ENCODE measurements at regions not wholly inside any gene's neighbourhood (a gene's known extent, or its start where the extent isn't known, plus 50 kb on each side); places are given as distances from the start of the nearest gene placed in this dataset.
"Not testable (repeated sequence)": the region's sequence is repeated elsewhere in the genome, so short reads cannot be mapped to it uniquely, and the experiment has no call there.

GRCh38 chrX:140132937-140133336 lies 167.6 kb upstream of the CXorf66 start:
- no peaks in the 10 kb centered on the region for H3K36me3 Mint-ChIP-seq
- Histone ChIP-seq H3K4me1 (ENCODE audit: control insufficient read depth, insufficient read depth, low read length) (no peaks in the 10 kb centered on the region), H3K4me3 (ENCODE audit: low read length) (no peak overlapping the region), H3K27me3 (ENCODE audit: control insufficient read depth, insufficient read depth, low read length) (no peaks in the 10 kb centered on the region), H3K36me3 (ENCODE audit: control insufficient read depth, insufficient read depth, low read length) (no peaks in the 10 kb centered on the region), H3K27ac (ENCODE audit: low read length) (no peak overlapping the region), H3K9me3 (ENCODE audit: control insufficient read depth, insufficient read depth, low read length) (no peaks in the 10 kb centered on the region)
- H3K9me3 Mint-ChIP-seq: no peaks in the 10 kb centered on the region
- no peak for TF ChIP-seq CTCF (IDR thresholded peaks at IDR 0.05)
- no peak for ATAC-seq
- WGBS (ENCODE audit: insufficient coverage): 82% methylated on average over 1 of the region's 2 CpGs
- H3K27ac Mint-ChIP-seq: no peak overlapping the region
- H3K4me1 Mint-ChIP-seq: no peaks in the 10 kb centered on the region
- intact Hi-C loops (cut with micrococcal nuclease): no loop called here
- H3K4me3 Mint-ChIP-seq: no peak overlapping the region
- DNase-seq: no peak
- H3K27me3 Mint-ChIP-seq (ENCODE audit: low read depth in 2 of 2): peaks cover 0 to 12% of the 10 kb centered on the region in 2 donors

GRCh38 chrX:140123446-140123845 lies 158.1 kb upstream of the CXorf66 start:
- Histone ChIP-seq H3K9me3 (ENCODE audit: control insufficient read depth, insufficient read depth, low read length) (no peaks in the 10 kb centered on the region), H3K27me3 (ENCODE audit: control insufficient read depth, insufficient read depth, low read length) (no peaks in the 10 kb centered on the region), H3K36me3 (ENCODE audit: control insufficient read depth, insufficient read depth, low read length) (no peaks in the 10 kb centered on the region), H3K4me3 (ENCODE audit: low read length) (no peak overlapping the region), H3K27ac (ENCODE audit: low read length) (no peak overlapping the region), H3K4me1 (ENCODE audit: control insufficient read depth, insufficient read depth, low read length) (no peaks in the 10 kb centered on the region)
- Mint-ChIP-seq H3K27ac (no peak overlapping the region), H3K9me3 (no peaks in the 10 kb centered on the region), H3K4me1 (no peaks in the 10 kb centered on the region), H3K36me3 (no peaks in the 10 kb centered on the region), H3K4me3 (no peak overlapping the region), H3K27me3 (ENCODE audit: low read depth in 2 of 2) (peaks cover 8 to 35% of the 10 kb centered on the region in 2 donors)
- DNase-seq (no peak), ATAC-seq (no peak)
- 31% methylated on average over 3 of the region's 3 CpGs for WGBS (ENCODE audit: insufficient coverage)
- intact Hi-C loops (cut with micrococcal nuclease): no loop called here
- TF ChIP-seq CTCF (IDR thresholded peaks at IDR 0.05): no peak

GRCh38 chrX:140114059-140114458 lies 148.7 kb upstream of the CXorf66 start:
- H3K27ac ChIP-seq (ENCODE audit: low read length); H3K27me3 ChIP-seq (ENCODE audit: control insufficient read depth, insufficient read depth, low read length); H3K27ac Mint-ChIP-seq; H3K36me3 ChIP-seq (ENCODE audit: control insufficient read depth, insufficient read depth, low read length); H3K4me1 ChIP-seq (ENCODE audit: control insufficient read depth, insufficient read depth, low read length); DNase-seq; H3K4me3 Mint-ChIP-seq; H3K36me3 Mint-ChIP-seq; ATAC-seq; H3K9me3 ChIP-seq (ENCODE audit: control insufficient read depth, insufficient read depth, low read length); H3K4me3 ChIP-seq (ENCODE audit: low read length); H3K9me3 Mint-ChIP-seq; H3K4me1 Mint-ChIP-seq; intact Hi-C loops (cut with micrococcal nuclease): not testable (repeated sequence)
- no CpG with 5 or more reads among the region's 1 CpG for WGBS (ENCODE audit: insufficient coverage)
- peaks cover 0 to 22% of the 10 kb centered on the region in 2 donors for H3K27me3 Mint-ChIP-seq (ENCODE audit: low read depth in 2 of 2)

- no peak overlapping the region for H3K4me3 ChIP-seq (ENCODE audit: low read length)
- no CpG with 5 or more reads among the region's 1 CpG for WGBS (ENCODE audit: insufficient coverage)
- Mint-ChIP-seq H3K27ac (no peak overlapping the region), H3K4me1 (no peaks in the 10 kb centered on the region), H3K36me3 (no peaks in the 10 kb centered on the region), H3K9me3 (no peaks in the 10 kb centered on the region), H3K27me3 (ENCODE audit: low read depth in 2 of 2) (peaks cover 0 to 31% of the 10 kb centered on the region in 2 donors), H3K4me3 (no peak overlapping the region)
- H3K36me3 ChIP-seq (ENCODE audit: control insufficient read depth, insufficient read depth, low read length): no peaks in the 10 kb centered on the region
- no peaks in the 10 kb centered on the region for H3K9me3 ChIP-seq (ENCODE audit: control insufficient read depth, insufficient read depth, low read length)
- ATAC-seq (no peak), DNase-seq (no peak)
- H3K27ac ChIP-seq (ENCODE audit: low read length): no peak overlapping the region
- no peaks in the 10 kb centered on the region for H3K27me3 ChIP-seq (ENCODE audit: control insufficient read depth, insufficient read depth, low read length)
- no peaks in the 10 kb centered on the region for H3K4me1 ChIP-seq (ENCODE audit: control insufficient read depth, insufficient read depth, low read length)
- no peak for TF ChIP-seq CTCF (IDR thresholded peaks at IDR 0.05)
- intact Hi-C loops (cut with micrococcal nuclease): no loop called here
These were observed 144.8 kb upstream of the CXorf66 start for GRCh38 chrX:140110081-140110650.
